ENCODE measurements at regions not wholly inside any gene's neighbourhood (a gene's known extent, or its start where the extent isn't known, plus 50 kb on each side); places are given as distances from the start of the nearest gene placed in this dataset.
"Not testable (repeated sequence)": the region's sequence is repeated elsewhere in the genome, so short reads cannot be mapped to it uniquely, and the experiment has no call there.

GRCh38 chr17:71601894-71602504 is 518.8 kb upstream of the SOX9 start:
- no peak for TF ChIP-seq CTCF (conservative IDR thresholded peaks at IDR 0.05; ENCODE audit: low read depth, low read length)

GRCh38 chr17:71613996-71614395 is 506.8 kb upstream of the SOX9 start:
- DNase-seq (ENCODE audit: low read depth): no peak
- H3K4me3 ChIP-seq (ENCODE audit: low read depth, low read length): no peak overlapping the region
- TF ChIP-seq CTCF (conservative IDR thresholded peaks at IDR 0.05; ENCODE audit: low read depth, low read length): no peak

More at GRCh38 chr17:71601894-71602504, 518.8 kb upstream of the SOX9 start:
- DNase-seq (ENCODE audit: low read depth): no peak
- H3K4me3 ChIP-seq (ENCODE audit: low read depth, low read length): no peak overlapping the region

DNA sequence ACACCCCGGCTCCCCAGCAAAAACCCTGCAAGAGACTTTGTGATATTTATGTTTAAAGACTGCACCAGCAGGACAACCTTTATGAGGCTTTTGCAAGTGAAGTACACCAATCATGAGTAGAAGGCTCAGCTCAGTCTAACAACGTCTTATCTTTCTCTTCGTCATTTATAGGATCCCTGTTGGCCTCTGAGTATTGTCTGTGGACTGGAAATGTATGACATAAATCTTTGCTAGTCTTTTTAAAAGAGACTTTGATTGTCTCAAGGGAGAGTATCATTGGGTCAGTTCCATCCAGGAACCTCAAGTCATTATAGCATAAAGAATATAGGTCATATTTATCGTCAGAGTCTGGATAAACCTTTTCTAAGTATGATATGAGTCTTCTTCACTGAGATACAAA is 505.0 kb upstream of the SOX9 start:
- no peak for TF ChIP-seq CTCF (conservative IDR thresholded peaks at IDR 0.05; ENCODE audit: low read depth, low read length)
- DNase-seq (ENCODE audit: low read depth): no peak
- no peak overlapping the region for H3K4me3 ChIP-seq (ENCODE audit: low read depth, low read length)

GRCh38 chr17:71617767-71618166 is 503.1 kb upstream of the SOX9 start:
- H3K4me3 ChIP-seq (ENCODE audit: low read depth, low read length); DNase-seq (ENCODE audit: low read depth): not testable (repeated sequence)

DNA sequence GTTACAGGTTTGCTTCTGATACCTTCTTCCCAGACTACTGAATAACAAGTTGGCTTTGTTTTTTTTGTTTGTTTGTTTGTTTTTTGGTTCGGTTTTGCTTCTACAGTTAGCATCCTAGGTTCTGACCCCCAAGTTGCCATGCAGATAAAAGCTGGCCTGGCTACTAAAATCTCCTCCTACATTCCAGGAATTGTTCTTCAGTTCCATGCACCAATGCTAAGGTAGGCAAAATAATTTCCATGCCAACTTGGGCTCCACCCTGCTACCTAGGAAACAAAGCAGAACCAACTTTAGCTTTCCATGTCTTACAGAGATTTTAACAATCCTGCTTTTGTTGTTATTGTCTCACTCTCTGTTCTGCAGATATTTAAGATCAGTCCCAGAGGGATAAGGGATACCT is 495.5 kb upstream of the SOX9 start:
- no peak for TF ChIP-seq CTCF (conservative IDR thresholded peaks at IDR 0.05; ENCODE audit: low read depth, low read length)
- no peak overlapping the region for H3K4me3 ChIP-seq (ENCODE audit: low read depth, low read length)
- DNase-seq (ENCODE audit: low read depth): no peak

- no peak for TF ChIP-seq CTCF (conservative IDR thresholded peaks at IDR 0.05; ENCODE audit: low read depth, low read length)
- no peak overlapping the region for H3K4me3 ChIP-seq (ENCODE audit: low read depth, low read length)
- DNase-seq (ENCODE audit: low read depth): no peak
Observed at GRCh38 chr17:71628306-71628705, 492.5 kb upstream of the SOX9 start.

DNA sequence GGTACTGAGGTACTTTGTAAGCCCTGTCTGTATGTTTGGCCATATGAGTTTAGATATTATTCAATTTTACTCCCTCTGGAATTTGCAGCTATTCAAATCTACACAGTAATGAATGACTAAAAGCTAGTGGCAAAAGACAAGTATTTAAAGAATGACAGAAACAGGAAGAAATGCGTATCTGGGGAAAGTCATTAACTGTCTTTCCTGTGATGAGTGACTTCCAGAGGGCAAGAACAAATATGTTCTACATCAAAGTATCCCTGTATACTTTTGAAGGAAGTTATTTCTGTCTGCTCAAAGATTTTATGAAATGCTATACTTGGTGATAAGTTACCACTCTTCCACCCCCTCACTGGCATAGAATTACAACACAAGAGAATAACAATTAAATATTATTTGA is 489.3 kb upstream of the SOX9 start:
- no peak for TF ChIP-seq CTCF (conservative IDR thresholded peaks at IDR 0.05; ENCODE audit: low read depth, low read length)
- DNase-seq (ENCODE audit: low read depth): peak; percentile 29
- H3K4me3 ChIP-seq (ENCODE audit: low read depth, low read length): no peak overlapping the region
